HCT116 (cell line): ENCODE measurements at regions not wholly inside any gene's neighbourhood (a gene's known extent, or its start where the extent isn't known, plus 50 kb on each side); places are given as distances from the start of the nearest gene placed in this dataset.

ENCODE experiments used
- ATAC-seq: fragments of 200-7000 bp; cut with Tn5 transposase; 2 replicates; pipeline ENCODE4 v1.9.1; 2020; ENCODE audit warnings: mild to moderate bottlenecking, moderate library complexity
- BruUV-seq: library from RNA; stranded (reverse); fragments of 400-500 nt; replicated peaks from 2 replicates; lab custom pipeline; 2021; lab: Mats Ljungman, UMichigan
- CTCF ChIA-PET: fragments of 300-600 bp; sonication (Branson Sonifier 250); formaldehyde crosslinking; loops from one replicate; lab custom pipeline; 2021; ENCODE audit warnings: antibody characterized with exemption; lab: Charles Lee
- POLR2A ChIA-PET: fragments of 300-600, 350-600 bp; sonication (Branson Sonifier 250); formaldehyde crosslinking; loops from one replicate; lab custom pipeline; 2021; ENCODE audit warnings: antibody characterized with exemption; lab: Charles Lee
- RAD21 ChIA-PET, 2 experiments: fragments of 300-600 bp; sonication (Branson Sonifier 250); formaldehyde crosslinking; loops; one replicate each; lab custom pipeline; 2023; ENCODE audit warnings: low total read pairs in 2 of 2; ENCODE audit not compliant: uncharacterized antibody in 2 of 2, unreplicated experiment in 2 of 2, low non-redundant PET in 1 of 2; lab: Charles Lee
- DNase-seq: peaks from one replicate; pipeline ENCODE4 v3.0.0-alpha.2; 2010; ENCODE audit warnings: low read depth, low spot score
- H2AFZ ChIP-seq: fragments of 200-600 bp; shearing (Covaris generic), sonication (generic); 2 replicates; pipeline ENCODE4 v1.6.1; 2017; ENCODE audit warnings: low read depth, mixed run types, mixed read lengths, antibody characterized with exemption, low read length; ENCODE audit not compliant: poor library complexity, severe bottlenecking
- H3K27ac ChIP-seq: 2 replicates; pipeline ENCODE4 v1.5.1; 2012; ENCODE audit warnings: low read depth, low read length
- H3K27me3 ChIP-seq: fragments of 200-600 bp; sonication (generic); 2 replicates; pipeline ENCODE4 v1.6.1; 2016; ENCODE audit warnings: mixed run types, low read length, mixed read lengths; ENCODE audit not compliant: insufficient read depth
- H3K36me3 ChIP-seq, 2 experiments: fragments of 200-500 bp in 1 of 2; fragments of 200-600 bp in 1 of 2; sonication (Bioruptor generic) in 1 of 2; sonication (generic) in 1 of 2; 2 replicates each; pipeline versions ENCODE4 v1.5.1 to v1.6.1; 2014 to 2016; ENCODE audit warnings: low read length in 2 of 2, inconsistent platforms in 1 of 2, mixed read lengths in 1 of 2, mixed run types in 1 of 2; ENCODE audit not compliant: insufficient read depth in 2 of 2, control insufficient read depth in 1 of 2
- H3K4me1 ChIP-seq, 2 experiments: fragments of 200-600 bp in 1 of 2; sonication (generic) in 1 of 2; 2 replicates each; pipeline versions ENCODE4 v1.5.1 to v1.6.1; 2012 to 2017; ENCODE audit warnings: low read length in 2 of 2, inconsistent platforms in 1 of 2, mild to moderate bottlenecking in 1 of 2, mixed read lengths in 1 of 2, mixed run types in 1 of 2, moderate library complexity in 1 of 2; ENCODE audit not compliant: insufficient read depth in 2 of 2, control insufficient read depth in 1 of 2
- H3K4me2 ChIP-seq: fragments of 200-600 bp; sonication (generic); 2 replicates; pipeline ENCODE4 v1.6.1; 2017; ENCODE audit warnings: mixed run types, low read length, mixed read lengths
- H3K4me3 ChIP-seq, 2 experiments: fragments of 200-600 bp in 1 of 2; sonication (generic) in 1 of 2; replicated peaks in 1 of 2; 2 replicates each; pipeline ENCODE4 v1.5.1; 2011 to 2016; ENCODE audit warnings: low read length in 2 of 2, control low read depth in 1 of 2, low read depth in 1 of 2, mild to moderate bottlenecking in 1 of 2, mixed read lengths in 1 of 2, mixed run types in 1 of 2
- H3K79me2 ChIP-seq: fragments of 200-600 bp; sonication (generic); 2 replicates; pipeline ENCODE4 v1.6.1; 2017; ENCODE audit warnings: mild to moderate bottlenecking, mixed run types, low read length, moderate library complexity, mixed read lengths; ENCODE audit not compliant: insufficient read depth
- H3K9ac ChIP-seq: fragments of 200-600 bp; sonication (generic); 2 replicates; pipeline ENCODE4 v1.6.1; 2016; ENCODE audit warnings: low read length, mixed read lengths
- H3K9me2 ChIP-seq: fragments of 200-600 bp; sonication (generic), shearing (Covaris generic); 2 replicates; pipeline ENCODE4 v1.6.1; 2017; ENCODE audit warnings: mixed run types, mild to moderate bottlenecking, moderate library complexity; ENCODE audit not compliant: insufficient read depth
- H3K9me3 ChIP-seq, 2 experiments: fragments of 200-500 bp in 1 of 2; fragments of 200-600 bp in 1 of 2; sonication (Bioruptor generic) in 1 of 2; sonication (generic) in 1 of 2; 2 replicates each; pipeline ENCODE4 v1.6.1; 2014 to 2017; ENCODE audit warnings: low read length in 2 of 2, mixed read lengths in 2 of 2, inconsistent platforms in 1 of 2, low read depth in 1 of 2, mild to moderate bottlenecking in 1 of 2, mixed run types in 1 of 2, moderate library complexity in 1 of 2; ENCODE audit not compliant: control insufficient read depth in 1 of 2, insufficient read depth in 1 of 2
- H4K20me1 ChIP-seq: fragments of 200-600 bp; sonication (generic), shearing (Covaris generic); 2 replicates; pipeline ENCODE4 v1.6.1; 2017; ENCODE audit warnings: mixed run types, mild to moderate bottlenecking, moderate library complexity; ENCODE audit not compliant: insufficient read depth
- CEBPB ChIP-seq: IDR thresholded peaks from 2 replicates; pipeline ENCODE4 v1.6.1; 2012; ENCODE audit warnings: low read depth
- CTCF ChIP-seq, 3 experiments: fragments of 200-600 bp in 1 of 3; sonication (generic) in 1 of 3; IDR thresholded peaks in 2 of 3; conservative IDR thresholded peaks in 1 of 3; 2 replicates each; pipeline ENCODE4 v1.5.1; 2012 to 2017; ENCODE audit warnings: low read depth in 2 of 3, low read length in 2 of 3, antibody characterized with exemption in 1 of 3, borderline replicate concordance in 1 of 3, control low read depth in 1 of 3, mild to moderate bottlenecking in 1 of 3, mixed read lengths in 1 of 3, mixed run types in 1 of 3, moderate library complexity in 1 of 3; ENCODE audit not compliant: insufficient read depth in 1 of 3
- EGR1 ChIP-seq: IDR thresholded peaks from 2 replicates; pipeline ENCODE4 v1.6.1; 2012; ENCODE audit warnings: low read depth
- EZH2phosphoT487 ChIP-seq: fragments of 200-600 bp; IDR thresholded peaks from 2 replicates; pipeline ENCODE4 v1.6.1; 2018; ENCODE audit warnings: antibody characterized with exemption, borderline replicate concordance
- FOSL1 ChIP-seq: IDR thresholded peaks from 2 replicates; pipeline ENCODE4 v1.6.1; 2012; ENCODE audit warnings: low read depth
- JUND ChIP-seq: IDR thresholded peaks from 2 replicates; pipeline ENCODE4 v1.6.1; 2012
- POLR2A ChIP-seq: IDR thresholded peaks from 2 replicates; pipeline ENCODE4 v1.7.0; 2011; ENCODE audit warnings: borderline replicate concordance; ENCODE audit not compliant: insufficient read depth, insufficient read length; ENCODE audit errors: extremely low read depth
- POLR2AphosphoS5 ChIP-seq: IDR thresholded peaks from 2 replicates; pipeline ENCODE4 v1.6.1; 2011; ENCODE audit warnings: mild to moderate bottlenecking, low read depth, low read length, moderate library complexity
- RAD21 ChIP-seq: IDR thresholded peaks from 2 replicates; pipeline ENCODE4 v1.6.1; 2012; ENCODE audit warnings: low read depth, mild to moderate bottlenecking
- SP1 ChIP-seq: IDR thresholded peaks from 2 replicates; pipeline ENCODE4 v1.6.1; 2012; ENCODE audit warnings: low read depth
- SRF ChIP-seq: IDR thresholded peaks from 2 replicates; pipeline ENCODE4 v1.6.1; 2012; ENCODE audit warnings: low read depth
- TCF7L2 ChIP-seq: IDR thresholded peaks from 2 replicates; pipeline ENCODE4 v1.7.0; 2011; ENCODE audit warnings: borderline replicate concordance, inconsistent platforms; ENCODE audit not compliant: insufficient read depth, insufficient read length; ENCODE audit errors: extremely low read depth
- ZNF274 ChIP-seq: fragments of 200-500 bp; sonication (Bioruptor generic); IDR thresholded peaks from 2 replicates; pipeline ENCODE4 v1.6.1; 2014; ENCODE audit warnings: mild to moderate bottlenecking, low read depth, low read length, inconsistent platforms
- intact Hi-C: fragments of 100-400 bp; cut with micrococcal nuclease; formaldehyde crosslinking; loops from 2 replicates; pipeline ENCODE4 v1.10.0; 2022
- TF ChIP-seq, protein P1 (sequence below): IDR thresholded peaks from 2 replicates; pipeline ENCODE4 v1.6.1; 2012
- TF ChIP-seq, protein P2 (sequence below): IDR thresholded peaks from 2 replicates; pipeline ENCODE4 v1.6.1; 2012

- no TSS peak for BruUV-seq
- CTCF ChIA-PET = no interaction called here
Measured at GRCh38 chr1:22287946-22288520, 145.1 kb upstream of the WNT4 start.

More at GRCh38 chr1:22287946-22288520, 145.1 kb upstream of the WNT4 start:
- H3K27ac ChIP-seq = no peak overlapping the region
- POLR2A ChIA-PET = no interaction called here
- no peaks in the 10 kb centered on the region for H3K36me3 ChIP-seq
- no peak overlapping the region for H3K4me2 ChIP-seq
- ATAC-seq = no peak
- RAD21 ChIA-PET = no interaction called here
- H3K4me1 ChIP-seq = peaks cover 0 to 8% of the 10 kb centered on the region in 2 experiments; a peak in 1 of 4 replicates
- TF ChIP-seq JUND (no peak), CEBPB (no peak), RAD21 (no peak), SRF (no peak), ZNF274 (no peak), FOSL1 (no peak), EGR1 (no peak), SP1 (no peak), POLR2AphosphoS5 (no peak), POLR2A (no peak), TCF7L2 (no peak), CTCF (IDR thresholded peaks at IDR 0.05 in 2 of 3, conservative IDR thresholded peaks at IDR 0.05 in 1 of 3; ENCODE audit: borderline replicate concordance in 1 of 3, insufficient read depth in 1 of 3, low read depth in 2 of 3, low read length in 2 of 3) (no peak), EZH2phosphoT487 (no peak)
- TF ChIP-seq, protein P1, sequence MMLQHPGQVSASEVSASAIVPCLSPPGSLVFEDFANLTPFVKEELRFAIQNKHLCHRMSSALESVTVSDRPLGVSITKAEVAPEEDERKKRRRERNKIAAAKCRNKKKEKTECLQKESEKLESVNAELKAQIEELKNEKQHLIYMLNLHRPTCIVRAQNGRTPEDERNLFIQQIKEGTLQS = no peak
- TF ChIP-seq, protein P2, sequence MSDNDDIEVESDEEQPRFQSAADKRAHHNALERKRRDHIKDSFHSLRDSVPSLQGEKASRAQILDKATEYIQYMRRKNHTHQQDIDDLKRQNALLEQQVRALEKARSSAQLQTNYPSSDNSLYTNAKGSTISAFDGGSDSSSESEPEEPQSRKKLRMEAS = no peak
- H2AFZ ChIP-seq = no peak overlapping the region
- no peaks in the 10 kb centered on the region for H3K79me2 ChIP-seq
- peaks cover 4% of the 10 kb centered on the region; the same call in 1 of the 2 replicates for H3K27me3 ChIP-seq
- DNase-seq = no peak
- intact Hi-C loops = no loop called here
- no peaks in the 10 kb centered on the region for H3K9me3 ChIP-seq
- no peak overlapping the region for H3K4me3 ChIP-seq
- no peak overlapping the region for H3K9ac ChIP-seq
- no peaks in the 10 kb centered on the region for H4K20me1 ChIP-seq
- no peaks in the 10 kb centered on the region for H3K9me2 ChIP-seq
